ENCODE measurements at regions not wholly inside any gene's neighbourhood (a gene's known extent, or its start where the extent isn't known, plus 50 kb on each side); places are given as distances from the start of the nearest gene placed in this dataset.

DNA sequence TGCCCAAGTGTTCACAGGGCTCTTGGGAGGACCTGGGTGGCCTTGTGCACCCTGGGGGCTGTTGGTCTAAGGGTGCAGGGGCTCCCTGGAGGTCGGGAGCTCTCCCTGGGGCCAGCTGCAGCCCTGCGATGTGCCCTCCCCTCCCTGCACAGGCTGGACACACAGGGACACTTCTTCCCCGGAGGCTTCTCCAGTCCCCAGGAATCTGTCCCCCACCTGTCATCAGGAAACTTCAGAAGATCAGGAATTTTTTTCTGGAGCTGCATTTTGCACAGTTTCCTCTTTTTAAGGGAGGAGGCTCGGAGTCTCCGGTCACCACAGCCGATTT, 66.9 kb upstream of the BHLHE23 start:
- intact Hi-C loops (cut with DNase I), result no loop called here
- Histone ChIP-seq H3K4me1 (peaks cover 0 to 17% (median 5%) of the 10 kb centered on the region in 4 donors), H3K9me3 (peaks cover 0 to 33% (median 24%) of the 10 kb centered on the region in 4 donors), H3K27ac (replicated peaks in 1 of 4) (no peak overlapping the region), H3K27me3 (peaks cover 0 to 76% (median 33%) of the 10 kb centered on the region in 4 donors), H3K4me3 (no peak overlapping the region), H3K36me3 (no peaks in the 10 kb centered on the region)
- WGBS, result 76% methylated on average over 6 of the region's 6 CpGs
- TF ChIP-seq POLR2A (IDR thresholded peaks at IDR 0.05; ENCODE audit: low read depth) (no peak), POLR2AphosphoS5 (IDR thresholded peaks at IDR 0.05) (no peak), EP300 (IDR thresholded peaks at IDR 0.05) (no peak)
- TF ChIP-seq, protein P1, sequence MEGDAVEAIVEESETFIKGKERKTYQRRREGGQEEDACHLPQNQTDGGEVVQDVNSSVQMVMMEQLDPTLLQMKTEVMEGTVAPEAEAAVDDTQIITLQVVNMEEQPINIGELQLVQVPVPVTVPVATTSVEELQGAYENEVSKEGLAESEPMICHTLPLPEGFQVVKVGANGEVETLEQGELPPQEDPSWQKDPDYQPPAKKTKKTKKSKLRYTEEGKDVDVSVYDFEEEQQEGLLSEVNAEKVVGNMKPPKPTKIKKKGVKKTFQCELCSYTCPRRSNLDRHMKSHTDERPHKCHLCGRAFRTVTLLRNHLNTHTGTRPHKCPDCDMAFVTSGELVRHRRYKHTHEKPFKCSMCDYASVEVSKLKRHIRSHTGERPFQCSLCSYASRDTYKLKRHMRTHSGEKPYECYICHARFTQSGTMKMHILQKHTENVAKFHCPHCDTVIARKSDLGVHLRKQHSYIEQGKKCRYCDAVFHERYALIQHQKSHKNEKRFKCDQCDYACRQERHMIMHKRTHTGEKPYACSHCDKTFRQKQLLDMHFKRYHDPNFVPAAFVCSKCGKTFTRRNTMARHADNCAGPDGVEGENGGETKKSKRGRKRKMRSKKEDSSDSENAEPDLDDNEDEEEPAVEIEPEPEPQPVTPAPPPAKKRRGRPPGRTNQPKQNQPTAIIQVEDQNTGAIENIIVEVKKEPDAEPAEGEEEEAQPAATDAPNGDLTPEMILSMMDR (IDR thresholded peaks at IDR 0.05), result no peak
- no peak for DNase-seq (ENCODE audit: extremely low spot score)

DNA sequence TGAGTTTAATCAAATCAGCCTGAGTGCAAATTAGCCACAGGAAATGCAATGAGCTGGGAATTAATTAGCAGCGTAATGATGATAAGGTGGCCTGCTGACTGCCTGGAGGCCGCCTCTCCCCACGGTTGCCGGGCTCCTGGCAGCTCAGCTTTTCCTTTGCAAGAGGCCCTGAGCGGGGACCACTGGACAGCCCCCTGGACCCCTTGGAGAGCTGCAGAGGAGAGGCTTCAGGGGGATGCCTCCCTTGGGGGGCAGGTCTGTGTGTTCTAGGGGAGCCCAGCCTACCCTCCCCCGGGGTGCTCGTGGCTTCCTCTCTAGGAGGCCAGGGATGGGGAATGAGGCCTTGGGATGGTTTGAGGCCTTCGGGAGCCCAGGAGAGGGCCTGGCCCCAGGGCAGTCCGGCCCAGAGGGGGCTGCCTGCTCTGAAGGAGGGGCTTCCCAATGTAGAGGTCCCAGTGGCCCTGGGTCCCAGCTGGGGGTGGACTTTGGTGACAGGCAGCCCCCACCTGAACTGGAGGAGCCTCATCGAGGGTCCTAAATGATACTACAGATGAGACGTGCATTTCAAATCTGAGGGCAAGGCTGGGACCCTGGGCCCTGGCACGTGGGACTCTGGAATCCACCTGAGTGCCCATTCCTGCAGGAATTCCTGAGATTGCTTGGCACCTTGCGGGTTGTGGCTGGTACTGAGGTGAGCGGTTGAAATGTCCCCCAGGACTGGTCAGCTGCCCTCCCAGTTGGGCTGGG, 66.4 kb upstream of the BHLHE23 start:
- 35% methylated on average over 10 of the region's 14 CpGs for WGBS
- DNase-seq (ENCODE audit: extremely low spot score), result no peak
- H3K36me3 ChIP-seq, result no peaks in the 10 kb centered on the region
- peaks cover 0 to 17% (median 5%) of the 10 kb centered on the region in 4 donors for H3K4me1 ChIP-seq
- peaks cover 0 to 82% (median 35%) of the 10 kb centered on the region in 4 donors for H3K27me3 ChIP-seq
- TF ChIP-seq, protein P1 (IDR thresholded peaks at IDR 0.05), result no peak
- TF ChIP-seq EP300 (IDR thresholded peaks at IDR 0.05), result no peak
- no peak for TF ChIP-seq POLR2AphosphoS5 (IDR thresholded peaks at IDR 0.05)
- TF ChIP-seq POLR2A (IDR thresholded peaks at IDR 0.05; ENCODE audit: low read depth), result no peak
- H3K27ac ChIP-seq (replicated peaks in 1 of 4), result no peak overlapping the region
- intact Hi-C loops (cut with DNase I), result no loop called here
- H3K9me3 ChIP-seq, result peaks cover 0 to 28% (median 19%) of the 10 kb centered on the region in 4 donors
- H3K4me3 ChIP-seq, result no peak overlapping the region

DNA sequence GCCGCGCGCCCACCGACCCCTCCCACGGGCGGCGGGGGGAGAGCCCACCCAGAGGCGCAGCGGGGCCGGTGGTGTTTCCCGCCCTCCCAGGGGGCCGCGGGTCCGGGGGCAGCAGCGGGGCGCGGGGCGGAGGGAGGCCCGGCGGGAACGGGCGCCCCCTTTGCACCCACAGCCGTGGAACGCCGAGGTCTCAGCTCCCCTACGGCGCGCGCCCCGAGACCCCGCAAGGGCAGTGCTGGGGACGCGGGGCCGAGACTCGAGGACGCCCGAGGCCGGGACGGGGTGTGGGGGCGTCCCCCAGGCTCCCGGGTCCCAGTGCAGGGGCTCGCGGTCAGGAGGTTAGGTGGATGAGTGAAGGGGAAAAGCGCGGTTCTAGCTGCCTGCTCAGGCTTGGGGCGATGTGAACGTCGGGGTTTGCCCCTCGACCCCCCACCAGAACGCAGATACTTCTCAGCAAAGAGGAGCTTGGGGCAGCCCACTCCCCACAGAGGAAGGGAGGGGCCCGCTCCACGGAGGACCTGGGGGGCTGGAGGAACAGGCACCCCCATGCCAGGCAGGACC, 65.5 kb upstream of the BHLHE23 start:
- peaks cover 0 to 17% (median 5%) of the 10 kb centered on the region in 4 donors for H3K4me1 ChIP-seq
- no peak for DNase-seq (ENCODE audit: extremely low spot score)
- H3K4me3 ChIP-seq, result no peak overlapping the region
- TF ChIP-seq POLR2A (IDR thresholded peaks at IDR 0.05; ENCODE audit: low read depth) (no peak), POLR2AphosphoS5 (IDR thresholded peaks at IDR 0.05) (no peak), EP300 (IDR thresholded peaks at IDR 0.05) (no peak)
- TF ChIP-seq, protein P1 (IDR thresholded peaks at IDR 0.05), result no peak
- intact Hi-C loops (cut with DNase I), result no loop called here
- WGBS, result 18% methylated on average over 2 of the region's 52 CpGs
- H3K27me3 ChIP-seq, result peaks cover 0 to 90% (median 39%) of the 10 kb centered on the region in 4 donors
- H3K9me3 ChIP-seq, result peaks cover 0 to 19% (median 10%) of the 10 kb centered on the region in 4 donors
- no peak overlapping the region for H3K27ac ChIP-seq (replicated peaks in 1 of 4)
- H3K36me3 ChIP-seq, result no peaks in the 10 kb centered on the region

DNA sequence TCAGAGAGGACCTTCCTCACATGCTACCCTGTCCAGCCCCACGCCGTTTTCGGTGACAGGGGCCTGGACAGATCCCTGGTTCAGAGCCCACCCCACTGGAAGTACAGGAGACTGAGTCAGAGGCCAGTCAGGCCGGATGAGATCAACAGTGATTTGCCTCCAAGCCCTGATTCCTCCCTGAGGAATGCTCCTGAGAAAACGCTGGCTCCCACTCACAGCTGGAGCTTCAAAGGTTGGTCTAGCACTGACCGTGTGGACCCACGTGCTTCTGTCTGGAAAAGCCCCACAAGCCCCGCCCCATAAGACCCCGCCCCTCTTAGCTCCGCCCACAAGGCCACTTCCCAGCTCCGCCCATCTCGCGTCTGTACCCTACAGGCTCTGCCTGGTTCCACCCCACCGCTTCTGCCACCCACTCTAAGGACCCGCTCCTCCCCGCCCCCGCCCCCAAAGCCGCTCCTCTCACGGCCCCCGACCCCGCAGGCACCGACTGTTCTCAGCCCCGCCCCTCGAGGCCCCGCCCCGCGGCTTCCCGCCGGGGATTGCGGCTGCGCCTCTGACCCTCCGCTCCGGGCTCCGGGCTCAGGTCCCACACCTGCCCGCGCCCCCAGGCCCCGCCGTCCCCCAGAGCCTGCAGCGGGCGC, 64.9 kb upstream of the BHLHE23 start:
- Histone ChIP-seq H3K9me3 (peaks cover 0 to 17% (median 4%) of the 10 kb centered on the region in 4 donors), H3K4me1 (peaks cover 0 to 17% (median 5%) of the 10 kb centered on the region in 4 donors), H3K36me3 (no peaks in the 10 kb centered on the region), H3K27ac (replicated peaks in 1 of 4) (no peak overlapping the region), H3K4me3 (no peak overlapping the region), H3K27me3 (peaks cover 0 to 97% (median 38%) of the 10 kb centered on the region in 4 donors)
- intact Hi-C loops (cut with DNase I), result no loop called here
- WGBS, result 23% methylated on average over 12 of the region's 40 CpGs
- no peak for TF ChIP-seq POLR2A (IDR thresholded peaks at IDR 0.05; ENCODE audit: low read depth)
- TF ChIP-seq, protein P1 (IDR thresholded peaks at IDR 0.05), result no peak
- no peak for TF ChIP-seq POLR2AphosphoS5 (IDR thresholded peaks at IDR 0.05)
- TF ChIP-seq EP300 (IDR thresholded peaks at IDR 0.05), result no peak
- DNase-seq (ENCODE audit: extremely low spot score), result no peak
